Inferior parietal cortex (tissue), 1 donor: ENCODE measurements at regions not wholly inside any gene's neighbourhood (a gene's known extent, or its start where the extent isn't known, plus 50 kb on each side); places are given as distances from the start of the nearest gene placed in this dataset.
A peak's percentile ranks its signal among the peaks of the same experiment; 100 is the strongest.
"Not testable (repeated sequence)": the region's sequence is repeated elsewhere in the genome, so short reads cannot be mapped to it uniquely, and the experiment has no call there.

Source experiments
- DNase-seq: peaks from one replicate; pipeline ENCODE4 v3.0.0-alpha.2; 2016; ENCODE audit errors: extremely low spot score

GRCh38 chr1:147103416-147104155 lies 68.7 kb downstream of the PRKAB2 start:
- not testable (repeated sequence) for DNase-seq

GRCh38 chr1:147099192-147099591 lies 73.1 kb downstream of the PRKAB2 start:
- DNase-seq = no peak

- DNase-seq = peak; percentile 4
Measured at GRCh38 chr1:147098338-147098973, 73.8 kb downstream of the PRKAB2 start.

- no peak for DNase-seq
Measured at GRCh38 chr1:147095691-147096090, 76.6 kb downstream of the PRKAB2 start.

GRCh38 chr1:147091801-147092200 lies 80.5 kb downstream of the PRKAB2 start:
- no peak for DNase-seq

- no peak for DNase-seq
Measured at GRCh38 chr1:147089457-147089856, 82.8 kb downstream of the PRKAB2 start.

GRCh38 chr1:147086129-147086528 lies 86.1 kb downstream of the PRKAB2 start:
- no peak for DNase-seq

- peak; percentile 53 for DNase-seq
Measured at GRCh38 chr1:147084273-147085096, 87.8 kb downstream of the PRKAB2 start.

GRCh38 chr1:147083919-147084272 lies 88.4 kb downstream of the PRKAB2 start:
- no peak for DNase-seq

- DNase-seq = no peak
Measured at GRCh38 chr1:147080671-147081394, 91.4 kb downstream of the PRKAB2 start.

- no peak for DNase-seq
Measured at GRCh38 chr1:147080006-147080661, 92.1 kb downstream of the PRKAB2 start.

GRCh38 chr1:147079400-147080005 lies 92.8 kb downstream of the PRKAB2 start:
- DNase-seq = no peak

- DNase-seq = no peak
Measured at GRCh38 chr1:147078606-147079399, 93.5 kb downstream of the PRKAB2 start.

- DNase-seq = no peak
Measured at GRCh38 chr1:147077936-147078605, 94.2 kb downstream of the PRKAB2 start.

GRCh38 chr1:147077523-147077922 lies 94.7 kb downstream of the PRKAB2 start:
- DNase-seq = no peak

- no peak for DNase-seq
Measured at GRCh38 chr1:147077081-147077480, 95.2 kb downstream of the PRKAB2 start.

GRCh38 chr1:147076442-147076841 lies 95.8 kb downstream of the PRKAB2 start:
- DNase-seq = no peak

- DNase-seq = no peak
Measured at GRCh38 chr1:147072482-147073432, 99.5 kb downstream of the PRKAB2 start.
